IMR-90 (cell line): ENCODE measurements at regions not wholly inside any gene's neighbourhood (a gene's known extent, or its start where the extent isn't known, plus 50 kb on each side); places are given as distances from the start of the nearest gene placed in this dataset.

Experiments
- ATAC-seq: fragments of 200-7000 bp; cut with Tn5 transposase; 2 replicates; pipeline ENCODE4 v1.9.1; 2020; ENCODE audit warnings: low read depth, mild to moderate bottlenecking, moderate library complexity
- BruUV-seq: library from RNA; stranded (reverse); fragments of 400-500 nt; replicated peaks from 2 replicates; lab custom pipeline; 2021; lab: Mats Ljungman, UMichigan
- CTCF ChIA-PET: fragments of 300-600 bp; formaldehyde crosslinking; extraction: SDS; loops from one replicate; lab custom pipeline; 2021; ENCODE audit warnings: antibody characterized with exemption; lab: Yijun Ruan, JAX
- POLR2A ChIA-PET: fragments of 300-600 bp; sonication (Branson Sonifier 250); formaldehyde crosslinking; loops from one replicate; lab custom pipeline; 2022; ENCODE audit warnings: antibody characterized with exemption; ENCODE audit not compliant: unreplicated experiment; lab: Charles Lee
- DNase-seq: peaks from one replicate; pipeline ENCODE4 v3.0.0; 2013
- H2AFZ ChIP-seq: replicated peaks from 2 replicates; pipeline ENCODE3; 2013; ENCODE audit warnings: low read length, mild to moderate bottlenecking; ENCODE audit not compliant: poor library complexity
- H2AK5ac ChIP-seq: 2 replicates; pipeline ENCODE4 v1.6.1; 2013; ENCODE audit warnings: low read depth, low read length, inconsistent platforms
- H2AK9ac ChIP-seq: replicated peaks from 2 replicates; pipeline ENCODE3; 2013; ENCODE audit warnings: mild to moderate bottlenecking, low read depth, low read length, moderate library complexity; ENCODE audit not compliant: poor library complexity
- H2BK120ac ChIP-seq: 2 replicates; pipeline ENCODE4 v1.6.1; 2013; ENCODE audit warnings: low read depth, low read length, inconsistent platforms
- H2BK15ac ChIP-seq: 3 replicates; pipeline ENCODE4 v1.6.1; 2013; ENCODE audit warnings: low read depth, low read length, inconsistent platforms
- H2BK20ac ChIP-seq: 2 replicates; pipeline ENCODE4 v1.6.1; 2013; ENCODE audit warnings: low read depth, mild to moderate bottlenecking, inconsistent platforms, low read length, moderate library complexity
- H2BK5ac ChIP-seq: 2 replicates; pipeline ENCODE4 v1.6.1; 2013; ENCODE audit warnings: mild to moderate bottlenecking, low read depth, low read length, inconsistent platforms; ENCODE audit not compliant: poor library complexity, severe bottlenecking
- H3K14ac ChIP-seq: replicated peaks from 2 replicates; pipeline ENCODE4 v1.6.1; 2013; ENCODE audit warnings: low read depth, low read length, inconsistent platforms
- H3K18ac ChIP-seq: 2 replicates; pipeline ENCODE4 v1.6.1; 2013; ENCODE audit warnings: low read depth, low read length, control low read depth
- H3K23ac ChIP-seq: 2 replicates; pipeline ENCODE4 v1.6.1; 2013; ENCODE audit warnings: low read depth, low read length, inconsistent platforms
- H3K27ac ChIP-seq: 2 replicates; pipeline ENCODE4 v1.5.1; 2013; ENCODE audit warnings: mild to moderate bottlenecking, control low read depth, low read length; ENCODE audit not compliant: insufficient read depth
- H3K27me3 ChIP-seq: 2 replicates; pipeline ENCODE4 v1.6.1; 2013; ENCODE audit warnings: low read length; ENCODE audit not compliant: control insufficient read depth, insufficient read depth
- H3K36me3 ChIP-seq: 2 replicates; pipeline ENCODE4 v1.6.1; 2013; ENCODE audit warnings: low read length, mixed read lengths; ENCODE audit not compliant: control insufficient read depth, insufficient read depth
- H3K4ac ChIP-seq: 2 replicates; pipeline ENCODE4 v1.6.1; 2013; ENCODE audit warnings: low read depth, low read length, inconsistent platforms
- H3K4me1 ChIP-seq: 2 replicates; pipeline ENCODE4 v1.6.1; 2013; ENCODE audit warnings: low read length, mixed read lengths; ENCODE audit not compliant: control insufficient read depth, insufficient read depth
- H3K4me2 ChIP-seq: 2 replicates; pipeline ENCODE4 v1.6.1; 2013; ENCODE audit warnings: low read depth, mild to moderate bottlenecking, control low read depth, low read length, moderate library complexity
- H3K4me3 ChIP-seq: 2 replicates; pipeline ENCODE4 v1.5.1; 2013; ENCODE audit warnings: low read depth, mild to moderate bottlenecking, control low read depth, low read length, moderate library complexity; ENCODE audit not compliant: insufficient read depth
- H3K56ac ChIP-seq: 2 replicates; pipeline ENCODE4 v1.6.1; 2013; ENCODE audit warnings: low read length, inconsistent platforms; ENCODE audit not compliant: insufficient read depth; ENCODE audit errors: extremely low read depth
- H3K79me1 ChIP-seq, 2 experiments: 2 replicates each; pipeline ENCODE4 v1.6.1; 2013; ENCODE audit warnings: low read length in 2 of 2, inconsistent platforms in 1 of 2, low read depth in 1 of 2
- H3K9ac ChIP-seq: 2 replicates; pipeline ENCODE4 v1.6.1; 2013; ENCODE audit warnings: low read depth, low read length, control low read depth
- H3K9me1 ChIP-seq: 2 replicates; pipeline ENCODE4 v1.6.1; 2013; ENCODE audit warnings: low read length, inconsistent platforms; ENCODE audit not compliant: insufficient read depth
- H3K9me3 ChIP-seq: 2 replicates; pipeline ENCODE4 v1.6.1; 2013; ENCODE audit warnings: low read length; ENCODE audit not compliant: control insufficient read depth, insufficient read depth
- H4K20me1 ChIP-seq: 2 replicates; pipeline ENCODE4 v1.6.1; 2013; ENCODE audit warnings: low read length, inconsistent platforms; ENCODE audit not compliant: insufficient read depth
- H4K5ac ChIP-seq: 2 replicates; pipeline ENCODE4 v1.6.1; 2013; ENCODE audit warnings: mild to moderate bottlenecking, low read depth, low read length, control low read depth
- H4K8ac ChIP-seq, 2 experiments: 2 replicates each; pipeline ENCODE4 v1.6.1; 2013; ENCODE audit warnings: low read depth in 2 of 2, low read length in 2 of 2, control low read depth in 1 of 2, inconsistent platforms in 1 of 2
- H4K91ac ChIP-seq: 2 replicates; pipeline ENCODE4 v1.6.1; 2013; ENCODE audit warnings: low read depth, low read length, inconsistent platforms; ENCODE audit not compliant: insufficient read depth
- CEBPB ChIP-seq: IDR thresholded peaks from 2 replicates; pipeline ENCODE4 v1.6.1; 2012; ENCODE audit warnings: low read depth, low read length, improper control_type of control experiment
- CHD1 ChIP-seq: IDR thresholded peaks from 2 replicates; pipeline ENCODE4 v1.6.1; 2012; ENCODE audit warnings: low read depth, low read length, improper control_type of control experiment
- WGBS, 2 experiments: methylation state at CpG; one replicate each; pipeline versions ENCODE4 v1.1.5 to v1.1.7; 2013; ENCODE audit warnings: missing lambda C conversion rate in 2 of 2; ENCODE audit not compliant: insufficient read length in 1 of 2; ENCODE audit errors: extremely low coverage in 2 of 2; 5-methylcytosine and 5-hydroxymethylcytosine counted together
- dilution Hi-C: fragments of 300-500 bp; cut with HindIII; formaldehyde crosslinking; loops from one replicate; pipeline ENCODE4 v1.14.3; 2018; ENCODE audit warnings: low sequenced_read_pairs; ENCODE audit not compliant: unreplicated experiment
- in situ Hi-C: fragments of 300-500 bp; cut with MboI; formaldehyde crosslinking; loops from 3 replicates; pipeline ENCODE4 v1.14.3; 2019; ENCODE audit warnings: low sequenced_read_pairs, inconsistent platforms, mixed read lengths
- intact Hi-C: fragments of 100-400 bp; cut with micrococcal nuclease; formaldehyde crosslinking; loops from 2 replicates; pipeline ENCODE4 v1.10.0; 2022

GRCh38 chr7:25847336-25848070 is 304.5 kb upstream of the NFE2L3 start:
- H3K4me2 ChIP-seq, result no peak overlapping the region
- H3K9me3 ChIP-seq, result no peaks in the 10 kb centered on the region
- no peak overlapping the region for H4K91ac ChIP-seq
- peak overlapping the region; percentile 56; the same call in 1 of the 2 replicates for H3K27ac ChIP-seq
- no peak overlapping the region for H3K4me3 ChIP-seq
- peak overlapping the region; percentile 34; the same call in 1 of the 2 replicates for H3K18ac ChIP-seq
- H3K9me1 ChIP-seq, result 0 out of 2 replicates have a peak, but pooled peaks cover 2% of the 10 kb centered on the region
- H4K20me1 ChIP-seq, result no peaks in the 10 kb centered on the region
- no peak overlapping the region for H2BK120ac ChIP-seq
- no peak overlapping the region for H4K8ac ChIP-seq
- H3K9ac ChIP-seq, result no peak overlapping the region
- in situ Hi-C loops, result no loop called here
- no peak overlapping the region for H3K14ac ChIP-seq
- peaks cover 20% of the 10 kb centered on the region; the same call in 1 of the 2 replicates for H3K4me1 ChIP-seq
- no peak overlapping the region for H3K23ac ChIP-seq
- dilution Hi-C loops, result no loop called here
- H3K4ac ChIP-seq, result no peak overlapping the region
- H2AFZ ChIP-seq, result no peak overlapping the region
- no peak overlapping the region for H3K56ac ChIP-seq
- WGBS, 2 experiments, result 83% methylated on average over 1 of the region's 6 CpGs; no CpG with 5 or more reads in 1 of the 2 experiments
- H3K79me1 ChIP-seq, result no peaks in the 10 kb centered on the region
- ChIA-PET CTCF (no interaction called here), POLR2A (interaction anchor here (0.6 kb wide), 1 partner anchor 40 kb away, joined by 3 read pairs; no protein-coding TSS in a partner anchor)
- intact Hi-C loops, result loop anchor here (5.0 kb wide), 1 partner anchor 665 kb away; a partner anchor contains a TSS
- no peak overlapping the region for H2BK15ac ChIP-seq
- H2BK20ac ChIP-seq, result no peak overlapping the region
- DNase-seq, result peak; percentile 33
- no peaks in the 10 kb centered on the region for H3K36me3 ChIP-seq
- peaks cover 2% of the 10 kb centered on the region; the same call in 1 of the 2 replicates for H3K27me3 ChIP-seq
- peak overlapping the region; percentile 4; the same call in 1 of the 2 replicates for H4K5ac ChIP-seq
- no peak overlapping the region for H2AK9ac ChIP-seq
- no peak overlapping the region for H2AK5ac ChIP-seq
- no peak for TF ChIP-seq CEBPB
- TF ChIP-seq CHD1, result no peak
- H2BK5ac ChIP-seq, result no peak overlapping the region
- no TSS peak for BruUV-seq
- no peak for ATAC-seq
